Ishikawa (cell line): ENCODE measurements at regions not wholly inside any gene's neighbourhood (a gene's known extent, or its start where the extent isn't known, plus 50 kb on each side); places are given as distances from the start of the nearest gene placed in this dataset.

ENCODE experiments used
- CEBPB ChIP-seq: IDR thresholded peaks from 2 replicates; pipeline ENCODE4 v1.6.1; 2012
- EGR1 ChIP-seq: IDR thresholded peaks from 2 replicates; pipeline ENCODE4 v1.6.1; 2012
- EP300 ChIP-seq: IDR thresholded peaks from 2 replicates; pipeline ENCODE4 v1.6.1; 2012; ENCODE audit warnings: borderline replicate concordance
- NFIC ChIP-seq: IDR thresholded peaks from 2 replicates; pipeline ENCODE4 v1.6.1; 2012
- RAD21 ChIP-seq: IDR thresholded peaks from 2 replicates; pipeline ENCODE4 v1.6.1; 2012; ENCODE audit warnings: low read depth
- TAF1 ChIP-seq: IDR thresholded peaks from 2 replicates; pipeline ENCODE4 v1.6.1; 2012; ENCODE audit warnings: low read depth, mild to moderate bottlenecking
- TCF12 ChIP-seq: IDR thresholded peaks from 2 replicates; pipeline ENCODE4 v1.6.1; 2012; ENCODE audit warnings: low read depth
- TEAD4 ChIP-seq: IDR thresholded peaks from 2 replicates; pipeline ENCODE4 v1.6.1; 2012
- YY1 ChIP-seq: IDR thresholded peaks from 2 replicates; pipeline ENCODE4 v1.6.1; 2012; ENCODE audit warnings: low read depth
- TF ChIP-seq, protein P1 (sequence below): IDR thresholded peaks from 2 replicates; pipeline ENCODE4 v1.6.1; 2012; ENCODE audit warnings: low read depth, mild to moderate bottlenecking
- TF ChIP-seq, protein P2 (sequence below): IDR thresholded peaks from 2 replicates; pipeline ENCODE4 v1.6.1; 2012

DNA sequence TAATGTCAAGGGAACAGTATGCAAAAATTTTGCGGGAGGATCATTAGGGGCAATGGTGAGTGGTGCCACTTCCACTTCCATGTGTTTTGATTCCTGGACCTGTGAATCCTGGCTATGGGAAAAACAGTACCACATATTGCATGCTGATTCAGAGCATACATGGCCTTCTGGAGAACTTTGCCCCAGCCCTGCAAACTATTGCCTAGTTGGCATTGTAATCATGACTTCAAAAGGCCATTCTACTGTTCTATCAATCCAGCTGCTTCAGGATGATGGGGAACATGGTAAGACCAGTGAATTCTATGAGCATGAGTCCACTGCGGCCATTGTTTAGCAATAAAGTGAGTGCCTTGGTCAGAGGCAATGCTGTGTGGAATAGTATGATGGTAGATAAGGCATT, 75.3 kb upstream of the ZC3H15 start:
- no peak for TF ChIP-seq EP300
- no peak for TF ChIP-seq RAD21
- no peak for TF ChIP-seq YY1
- TF ChIP-seq, protein P1, sequence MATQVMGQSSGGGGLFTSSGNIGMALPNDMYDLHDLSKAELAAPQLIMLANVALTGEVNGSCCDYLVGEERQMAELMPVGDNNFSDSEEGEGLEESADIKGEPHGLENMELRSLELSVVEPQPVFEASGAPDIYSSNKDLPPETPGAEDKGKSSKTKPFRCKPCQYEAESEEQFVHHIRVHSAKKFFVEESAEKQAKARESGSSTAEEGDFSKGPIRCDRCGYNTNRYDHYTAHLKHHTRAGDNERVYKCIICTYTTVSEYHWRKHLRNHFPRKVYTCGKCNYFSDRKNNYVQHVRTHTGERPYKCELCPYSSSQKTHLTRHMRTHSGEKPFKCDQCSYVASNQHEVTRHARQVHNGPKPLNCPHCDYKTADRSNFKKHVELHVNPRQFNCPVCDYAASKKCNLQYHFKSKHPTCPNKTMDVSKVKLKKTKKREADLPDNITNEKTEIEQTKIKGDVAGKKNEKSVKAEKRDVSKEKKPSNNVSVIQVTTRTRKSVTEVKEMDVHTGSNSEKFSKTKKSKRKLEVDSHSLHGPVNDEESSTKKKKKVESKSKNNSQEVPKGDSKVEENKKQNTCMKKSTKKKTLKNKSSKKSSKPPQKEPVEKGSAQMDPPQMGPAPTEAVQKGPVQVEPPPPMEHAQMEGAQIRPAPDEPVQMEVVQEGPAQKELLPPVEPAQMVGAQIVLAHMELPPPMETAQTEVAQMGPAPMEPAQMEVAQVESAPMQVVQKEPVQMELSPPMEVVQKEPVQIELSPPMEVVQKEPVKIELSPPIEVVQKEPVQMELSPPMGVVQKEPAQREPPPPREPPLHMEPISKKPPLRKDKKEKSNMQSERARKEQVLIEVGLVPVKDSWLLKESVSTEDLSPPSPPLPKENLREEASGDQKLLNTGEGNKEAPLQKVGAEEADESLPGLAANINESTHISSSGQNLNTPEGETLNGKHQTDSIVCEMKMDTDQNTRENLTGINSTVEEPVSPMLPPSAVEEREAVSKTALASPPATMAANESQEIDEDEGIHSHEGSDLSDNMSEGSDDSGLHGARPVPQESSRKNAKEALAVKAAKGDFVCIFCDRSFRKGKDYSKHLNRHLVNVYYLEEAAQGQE, result no peak
- TF ChIP-seq TEAD4, result no peak
- no peak for TF ChIP-seq EGR1
- TF ChIP-seq, protein P2, sequence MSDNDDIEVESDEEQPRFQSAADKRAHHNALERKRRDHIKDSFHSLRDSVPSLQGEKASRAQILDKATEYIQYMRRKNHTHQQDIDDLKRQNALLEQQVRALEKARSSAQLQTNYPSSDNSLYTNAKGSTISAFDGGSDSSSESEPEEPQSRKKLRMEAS, result no peak
- TF ChIP-seq CEBPB, result no peak
- TF ChIP-seq NFIC, result no peak
- no peak for TF ChIP-seq TCF12
- TF ChIP-seq TAF1, result no peak
